HEK293T (cell line): ENCODE measurements at regions not wholly inside any gene's neighbourhood (a gene's known extent, or its start where the extent isn't known, plus 50 kb on each side); places are given as distances from the start of the nearest gene placed in this dataset.

Source experiments
- ARNT ChIP-seq: fragments of 450-650 bp; IDR thresholded peaks from 2 replicates; pipeline ENCODE4 v1.6.1; 2017; ENCODE audit warnings: mild to moderate bottlenecking
- BHLHE40 ChIP-seq: fragments of 450-650 bp; IDR thresholded peaks from 2 replicates; pipeline ENCODE4 v1.6.1; 2016; ENCODE audit warnings: mild to moderate bottlenecking, moderate library complexity, borderline replicate concordance
- CTBP1 ChIP-seq: fragments of 450-650 bp; IDR thresholded peaks from 2 replicates; pipeline ENCODE4 v1.6.1; 2016; ENCODE audit warnings: borderline replicate concordance
- ELF4 ChIP-seq: fragments of 450-650 bp; IDR thresholded peaks from 2 replicates; pipeline ENCODE4 v1.6.1; 2017; ENCODE audit warnings: antibody characterized with exemption
- FOXA1 ChIP-seq: fragments of 450-650 bp; IDR thresholded peaks from 2 replicates; pipeline ENCODE4 v1.6.1; 2016; ENCODE audit warnings: mild to moderate bottlenecking
- FOXK2 ChIP-seq: fragments of 450-650 bp; IDR thresholded peaks from 2 replicates; pipeline ENCODE4 v1.6.1; 2016; ENCODE audit warnings: mild to moderate bottlenecking
- FOXM1 ChIP-seq: fragments of 450-650 bp; IDR thresholded peaks from 2 replicates; pipeline ENCODE4 v1.6.1; 2017; ENCODE audit warnings: mild to moderate bottlenecking, borderline replicate concordance
- LEF1 ChIP-seq: fragments of 450-650 bp; IDR thresholded peaks from 2 replicates; pipeline ENCODE4 v1.6.1; 2017; ENCODE audit warnings: mild to moderate bottlenecking, borderline replicate concordance
- SUZ12 ChIP-seq: fragments of 450-650 bp; IDR thresholded peaks from 2 replicates; pipeline ENCODE4 v1.6.1; 2016; ENCODE audit warnings: mild to moderate bottlenecking
- ZNF384 ChIP-seq: fragments of 450-650 bp; IDR thresholded peaks from 2 replicates; pipeline ENCODE4 v1.6.1; 2016

DNA sequence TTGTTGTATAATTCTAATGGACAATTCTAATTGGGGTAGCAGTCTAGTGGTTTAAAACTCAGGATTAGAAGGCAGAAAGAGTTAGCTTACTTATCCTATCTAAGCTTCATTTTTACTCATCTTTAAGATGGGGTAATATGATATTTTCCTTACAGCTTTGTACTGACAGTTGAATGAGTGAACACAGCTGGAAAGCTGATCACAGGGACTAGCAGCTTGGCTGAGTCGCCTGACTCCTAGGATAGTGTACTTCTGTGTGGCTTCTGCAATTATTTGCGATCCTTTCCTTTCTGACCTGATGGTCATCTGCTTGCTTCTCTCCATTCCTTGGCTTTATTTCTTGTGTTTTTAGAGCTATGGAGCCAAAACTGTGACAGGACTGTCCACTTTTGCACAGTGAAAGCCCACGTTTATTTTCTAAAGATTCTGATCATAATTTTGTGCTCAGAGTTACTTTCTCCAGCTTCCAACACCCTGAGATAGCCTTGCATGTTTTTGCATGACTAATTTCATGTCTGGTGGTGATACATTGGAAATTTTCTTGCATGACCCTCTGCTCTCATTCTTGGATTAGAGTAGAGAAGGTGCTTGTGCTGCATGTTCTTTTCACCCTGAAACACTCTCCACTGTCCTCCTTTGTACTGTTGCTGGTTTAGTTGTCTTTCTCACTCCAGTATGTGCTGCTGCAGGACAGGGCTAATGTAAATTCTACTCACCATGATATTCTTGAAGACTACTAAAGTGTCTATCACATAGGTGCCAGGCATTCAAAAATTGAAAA, 377.0 kb upstream of the ATP2B1 start:
- TF ChIP-seq BHLHE40 (no peak), FOXK2 (no peak), SUZ12 (no peak), LEF1 (no peak), ZNF384 (no peak), FOXA1 (no peak), CTBP1 (no peak), ARNT (no peak), ELF4 (no peak), FOXM1 (no peak)
